Liver (tissue), 8 donors: ENCODE measurements at regions not wholly inside any gene's neighbourhood (a gene's known extent, or its start where the extent isn't known, plus 50 kb on each side); places are given as distances from the start of the nearest gene placed in this dataset.

Experiments used
- DNase-seq: peaks from one replicate; pipeline ENCODE4 v3.0.0-alpha.2; 2017; ENCODE audit warnings: low spot score
- H3K27ac ChIP-seq, 2 donors: one replicate each; pipeline ENCODE4 v1.7.0; 2013; ENCODE audit warnings: inconsistent platforms in 2 of 2, low read length in 2 of 2, control low read depth in 1 of 2, low read depth in 1 of 2, mild to moderate bottlenecking in 1 of 2
- H3K27me3 ChIP-seq, 4 donors: one replicate each; pipeline versions ENCODE4 v1.6.1 to v1.7.0; 2013; ENCODE audit warnings: low read length in 3 of 4, inconsistent platforms in 1 of 4, mild to moderate bottlenecking in 1 of 4, moderate library complexity in 1 of 4; ENCODE audit not compliant: control insufficient read depth in 4 of 4, insufficient read depth in 4 of 4
- H3K36me3 ChIP-seq, 4 donors: one replicate each; pipeline versions ENCODE4 v1.6.1 to v1.7.0; 2013; ENCODE audit warnings: low read length in 3 of 4, mild to moderate bottlenecking in 3 of 4, low read depth in 1 of 4, moderate library complexity in 1 of 4; ENCODE audit not compliant: control insufficient read depth in 4 of 4, insufficient read depth in 3 of 4
- H3K4me1 ChIP-seq, 4 donors: one replicate each; pipeline versions ENCODE4 v1.6.1 to v1.7.0; 2013; ENCODE audit warnings: low read length in 3 of 4, mild to moderate bottlenecking in 3 of 4, moderate library complexity in 1 of 4; ENCODE audit not compliant: control insufficient read depth in 4 of 4, insufficient read depth in 4 of 4
- H3K4me3 ChIP-seq, 3 donors: one replicate each; pipeline versions ENCODE4 v1.6.1 to v1.7.0; 2013; ENCODE audit warnings: low read length in 3 of 3, control low read depth in 1 of 3, low read depth in 1 of 3, mild to moderate bottlenecking in 1 of 3
- H3K9ac ChIP-seq, 2 donors: one replicate each; pipeline ENCODE4 v1.7.0; 2013; ENCODE audit warnings: low read length in 2 of 2, mild to moderate bottlenecking in 2 of 2, moderate library complexity in 2 of 2, control low read depth in 1 of 2, low read depth in 1 of 2
- H3K9me3 ChIP-seq, 4 donors: one replicate each; pipeline versions ENCODE4 v1.6.1 to v1.7.0; 2013; ENCODE audit warnings: low read length in 3 of 4; ENCODE audit not compliant: control insufficient read depth in 4 of 4
- CTCF ChIP-seq: fragments of 150-350 bp; IDR thresholded peaks from 2 replicates; pipeline ENCODE4 v1.5.1; 2017; ENCODE audit warnings: improper control_type of control experiment, low read depth, low read length; ENCODE audit not compliant: missing input control
- EGR1 ChIP-seq, 2 donors: IDR thresholded peaks; 2 replicates each; pipeline ENCODE4 v1.6.1; 2016 to 2018; ENCODE audit warnings: antibody characterized with exemption in 2 of 2, low read depth in 2 of 2
- FOXA2 ChIP-seq: IDR thresholded peaks from 2 replicates; pipeline ENCODE4 v1.6.1; 2016; ENCODE audit warnings: antibody characterized with exemption
- GABPA ChIP-seq, 2 donors: IDR thresholded peaks in 1 of 2; conservative IDR thresholded peaks in 1 of 2; 2 replicates each; pipeline ENCODE4 v1.6.1; 2016; ENCODE audit warnings: antibody characterized with exemption in 2 of 2, mild to moderate bottlenecking in 1 of 2, moderate library complexity in 1 of 2
- HNF4A ChIP-seq, 2 donors: conservative IDR thresholded peaks; 2 replicates each; pipeline ENCODE4 v1.6.1; 2016; ENCODE audit warnings: antibody characterized with exemption in 2 of 2, mild to moderate bottlenecking in 2 of 2
- HNF4G ChIP-seq: IDR thresholded peaks from 2 replicates; pipeline ENCODE4 v1.6.1; 2016; ENCODE audit warnings: antibody characterized with exemption
- JUND ChIP-seq, 2 donors: IDR thresholded peaks; 2 replicates each; pipeline ENCODE4 v1.6.1; 2016; ENCODE audit warnings: antibody characterized with exemption in 2 of 2
- MAX ChIP-seq: IDR thresholded peaks from 2 replicates; pipeline ENCODE4 v1.6.1; 2016; ENCODE audit warnings: antibody characterized with exemption
- NR2F2 ChIP-seq: IDR thresholded peaks from 2 replicates; pipeline ENCODE4 v1.6.1; 2016; ENCODE audit warnings: antibody characterized with exemption
- RAD21 ChIP-seq, 2 donors: IDR thresholded peaks; 2 replicates each; pipeline ENCODE4 v1.6.1; 2016; ENCODE audit warnings: antibody characterized with exemption in 2 of 2, mild to moderate bottlenecking in 2 of 2
- REST ChIP-seq: IDR thresholded peaks from 2 replicates; pipeline ENCODE4 v1.6.1; 2016; ENCODE audit warnings: antibody characterized with exemption, mild to moderate bottlenecking
- RXRA ChIP-seq, 2 donors: IDR thresholded peaks; 2 replicates each; pipeline ENCODE4 v1.6.1; 2017 to 2018; ENCODE audit warnings: antibody characterized with exemption in 2 of 2, mild to moderate bottlenecking in 1 of 2
- SP1 ChIP-seq: IDR thresholded peaks from 2 replicates; pipeline ENCODE4 v1.6.1; 2018; ENCODE audit warnings: antibody characterized with exemption, mild to moderate bottlenecking
- TAF1 ChIP-seq: conservative IDR thresholded peaks from 2 replicates; pipeline ENCODE4 v1.6.1; 2016; ENCODE audit warnings: antibody characterized with exemption, mild to moderate bottlenecking
- WGBS: extraction: QIAGEN DNeasy Blood & Tissue Kit; methylation state at CpG from one replicate; pipeline ENCODE4 v1.1.7; 2013; 5-methylcytosine and 5-hydroxymethylcytosine counted together
- TF ChIP-seq, protein P1 (sequence below): IDR thresholded peaks from 2 replicates; pipeline ENCODE4 v1.6.1; 2016; ENCODE audit warnings: antibody characterized with exemption
- TF ChIP-seq, protein P2 (sequence below): IDR thresholded peaks from 2 replicates; pipeline ENCODE4 v1.6.1; 2016; ENCODE audit warnings: antibody characterized with exemption
- donor health status: healthy.
- donor health status: healthy.
- donor health status: healthy.
- donor health status: healthy.
- donor health status: healthy.

- 62% methylated on average over 8 of the region's 8 CpGs for WGBS
- TF ChIP-seq TAF1: no peak
- no peak for TF ChIP-seq GABPA (IDR thresholded peaks at IDR 0.05 in 1 of 2, conservative IDR thresholded peaks at IDR 0.05 in 1 of 2)
- no peak for TF ChIP-seq HNF4G
- TF ChIP-seq, protein P1, sequence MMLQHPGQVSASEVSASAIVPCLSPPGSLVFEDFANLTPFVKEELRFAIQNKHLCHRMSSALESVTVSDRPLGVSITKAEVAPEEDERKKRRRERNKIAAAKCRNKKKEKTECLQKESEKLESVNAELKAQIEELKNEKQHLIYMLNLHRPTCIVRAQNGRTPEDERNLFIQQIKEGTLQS: no peak
- no peak for TF ChIP-seq FOXA2
- TF ChIP-seq EGR1 (IDR thresholded peaks at IDR 0.05; ENCODE audit: low read depth in 2 of 2): no peak
- no peak for TF ChIP-seq SP1
- TF ChIP-seq RXRA (IDR thresholded peaks at IDR 0.05): no peak
- TF ChIP-seq, protein P2, sequence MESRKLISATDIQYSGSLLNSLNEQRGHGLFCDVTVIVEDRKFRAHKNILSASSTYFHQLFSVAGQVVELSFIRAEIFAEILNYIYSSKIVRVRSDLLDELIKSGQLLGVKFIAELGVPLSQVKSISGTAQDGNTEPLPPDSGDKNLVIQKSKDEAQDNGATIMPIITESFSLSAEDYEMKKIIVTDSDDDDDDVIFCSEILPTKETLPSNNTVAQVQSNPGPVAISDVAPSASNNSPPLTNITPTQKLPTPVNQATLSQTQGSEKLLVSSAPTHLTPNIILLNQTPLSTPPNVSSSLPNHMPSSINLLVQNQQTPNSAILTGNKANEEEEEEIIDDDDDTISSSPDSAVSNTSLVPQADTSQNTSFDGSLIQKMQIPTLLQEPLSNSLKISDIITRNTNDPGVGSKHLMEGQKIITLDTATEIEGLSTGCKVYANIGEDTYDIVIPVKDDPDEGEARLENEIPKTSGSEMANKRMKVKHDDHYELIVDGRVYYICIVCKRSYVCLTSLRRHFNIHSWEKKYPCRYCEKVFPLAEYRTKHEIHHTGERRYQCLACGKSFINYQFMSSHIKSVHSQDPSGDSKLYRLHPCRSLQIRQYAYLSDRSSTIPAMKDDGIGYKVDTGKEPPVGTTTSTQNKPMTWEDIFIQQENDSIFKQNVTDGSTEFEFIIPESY: no peak
- TF ChIP-seq CTCF: no peak
- TF ChIP-seq JUND (IDR thresholded peaks at IDR 0.05): no peak
- no peak for TF ChIP-seq MAX
- TF ChIP-seq NR2F2: no peak
- no peak for TF ChIP-seq REST
- TF ChIP-seq RAD21 (IDR thresholded peaks at IDR 0.05): no peak
- no peak for TF ChIP-seq HNF4A (conservative IDR thresholded peaks at IDR 0.05)
- DNase-seq: no peak
Measured at GRCh38 chr18:77632758-77633157, 383.1 kb downstream of the GALR1 start.

DNA sequence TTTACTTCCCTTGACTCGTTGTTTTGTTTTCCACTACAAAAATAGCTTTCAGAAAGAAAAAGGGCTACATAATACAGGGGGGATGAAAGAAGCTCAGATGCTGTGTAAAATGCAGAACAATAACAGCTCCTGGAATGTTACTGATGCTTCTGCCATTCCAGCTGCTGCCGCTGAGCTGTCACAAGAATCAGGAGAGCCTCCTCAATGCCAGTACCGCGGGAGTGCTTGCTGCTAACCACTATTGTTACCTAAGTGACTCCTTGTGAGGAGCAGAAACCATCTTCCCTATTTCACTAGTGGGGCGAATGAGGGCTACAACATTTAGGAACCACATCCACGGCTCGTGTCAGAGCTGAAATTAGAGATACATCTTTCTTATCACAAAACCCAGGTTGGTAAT is 384.8 kb downstream of the GALR1 start:
- Histone ChIP-seq H3K27me3 (no peaks in the 10 kb centered on the region), H3K27ac (no peak overlapping the region)
- WGBS: 70% methylated on average over 7 of the region's 7 CpGs

More at GRCh38 chr18:77632758-77633157, 383.1 kb downstream of the GALR1 start:
- Histone ChIP-seq H3K27ac (no peak overlapping the region), H3K27me3 (no peaks in the 10 kb centered on the region), H3K9me3 (no peaks in the 10 kb centered on the region), H3K4me1 (no peaks in the 10 kb centered on the region), H3K36me3 (no peaks in the 10 kb centered on the region), H3K4me3 (no peak overlapping the region), H3K9ac (no peak overlapping the region)

More for the DNA sequence above, 384.8 kb downstream of the GALR1 start:
- no peaks in the 10 kb centered on the region for H3K4me1 ChIP-seq
- no peaks in the 10 kb centered on the region for H3K36me3 ChIP-seq
- TF ChIP-seq MAX (no peak), TAF1 (no peak)
- TF ChIP-seq, protein P2: no peak
- H3K9me3 ChIP-seq: no peaks in the 10 kb centered on the region
- no peak overlapping the region for H3K9ac ChIP-seq
- H3K4me3 ChIP-seq: no peak overlapping the region
- no peak for DNase-seq
